ENCODE measurements at regions not wholly inside any gene's neighbourhood (a gene's known extent, or its start where the extent isn't known, plus 50 kb on each side); places are given as distances from the start of the nearest gene placed in this dataset.

DNA sequence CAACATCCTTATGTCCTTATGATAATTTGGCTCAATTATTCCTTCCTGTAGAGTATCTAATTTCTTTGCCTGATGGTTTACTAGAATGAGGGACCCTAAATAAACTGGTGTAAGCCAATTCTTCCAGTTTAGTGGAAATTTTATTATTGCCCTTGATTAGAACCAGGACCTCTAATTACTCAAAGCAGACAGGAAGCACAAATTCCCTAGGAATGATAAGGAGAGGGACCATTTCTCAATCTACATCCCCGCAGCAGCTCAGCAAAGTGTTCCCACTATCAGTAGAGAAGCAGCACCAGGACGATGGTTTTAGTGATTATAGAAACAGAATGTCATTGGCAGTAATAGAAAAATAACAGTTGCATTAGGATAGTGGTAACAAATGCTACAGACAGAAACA is 97.1 kb downstream of the PLPPR4 start:
- DNase-seq (ENCODE audit: low spot score) = no peak
- TF ChIP-seq, protein P1, sequence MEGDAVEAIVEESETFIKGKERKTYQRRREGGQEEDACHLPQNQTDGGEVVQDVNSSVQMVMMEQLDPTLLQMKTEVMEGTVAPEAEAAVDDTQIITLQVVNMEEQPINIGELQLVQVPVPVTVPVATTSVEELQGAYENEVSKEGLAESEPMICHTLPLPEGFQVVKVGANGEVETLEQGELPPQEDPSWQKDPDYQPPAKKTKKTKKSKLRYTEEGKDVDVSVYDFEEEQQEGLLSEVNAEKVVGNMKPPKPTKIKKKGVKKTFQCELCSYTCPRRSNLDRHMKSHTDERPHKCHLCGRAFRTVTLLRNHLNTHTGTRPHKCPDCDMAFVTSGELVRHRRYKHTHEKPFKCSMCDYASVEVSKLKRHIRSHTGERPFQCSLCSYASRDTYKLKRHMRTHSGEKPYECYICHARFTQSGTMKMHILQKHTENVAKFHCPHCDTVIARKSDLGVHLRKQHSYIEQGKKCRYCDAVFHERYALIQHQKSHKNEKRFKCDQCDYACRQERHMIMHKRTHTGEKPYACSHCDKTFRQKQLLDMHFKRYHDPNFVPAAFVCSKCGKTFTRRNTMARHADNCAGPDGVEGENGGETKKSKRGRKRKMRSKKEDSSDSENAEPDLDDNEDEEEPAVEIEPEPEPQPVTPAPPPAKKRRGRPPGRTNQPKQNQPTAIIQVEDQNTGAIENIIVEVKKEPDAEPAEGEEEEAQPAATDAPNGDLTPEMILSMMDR (IDR thresholded peaks at IDR 0.05; ENCODE audit: extremely low read depth, missing control alignments) = no peak

- TF ChIP-seq, protein P1 (IDR thresholded peaks at IDR 0.05; ENCODE audit: extremely low read depth, missing control alignments) = no peak
- DNase-seq (ENCODE audit: low spot score) = no peak
These were observed 99.2 kb downstream of the PLPPR4 start for GRCh38 chr1:99363531-99363930.

DNA sequence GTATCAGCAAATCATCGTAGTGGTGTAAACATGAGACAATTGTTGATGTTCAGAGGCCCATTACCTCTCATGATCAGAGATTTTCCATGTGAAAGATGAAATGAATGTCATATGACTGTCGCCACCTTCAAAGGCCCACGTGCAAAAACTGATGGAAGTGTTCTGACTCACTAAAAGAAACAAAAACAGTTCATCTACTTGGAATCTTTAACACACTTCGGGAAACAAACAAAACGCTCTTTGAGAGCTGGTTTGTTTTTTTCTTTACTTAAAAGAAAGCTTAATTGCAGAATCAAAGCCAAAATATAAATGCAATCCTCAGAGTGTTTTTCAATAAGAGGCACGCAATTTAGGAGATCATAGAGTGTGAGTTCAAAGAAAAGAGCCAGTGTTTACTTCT is 100.8 kb downstream of the PLPPR4 start:
- TF ChIP-seq, protein P1 (IDR thresholded peaks at IDR 0.05; ENCODE audit: extremely low read depth, missing control alignments) = no peak
- DNase-seq (ENCODE audit: low spot score) = no peak

DNA sequence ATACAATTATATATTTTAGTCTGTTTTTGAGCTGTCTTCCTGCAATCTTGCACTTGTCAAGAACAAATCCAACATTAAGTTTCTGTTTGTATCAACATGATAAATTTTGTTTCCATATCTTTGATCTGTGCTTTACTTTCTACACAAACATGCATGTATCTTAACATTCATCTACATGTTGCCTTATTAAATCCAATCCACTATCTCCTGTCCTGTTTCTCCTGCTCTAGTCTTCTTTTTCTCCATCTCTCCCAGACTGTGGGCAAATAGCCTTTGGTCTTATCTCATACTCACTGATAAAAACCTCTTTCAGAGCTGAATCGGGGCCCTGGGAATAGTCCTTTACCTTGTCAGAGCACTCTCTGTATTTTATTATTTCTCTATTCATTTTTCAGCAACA is 101.3 kb downstream of the PLPPR4 start:
- TF ChIP-seq, protein P1 (IDR thresholded peaks at IDR 0.05; ENCODE audit: extremely low read depth, missing control alignments) = no peak
- DNase-seq (ENCODE audit: low spot score) = no peak

DNA sequence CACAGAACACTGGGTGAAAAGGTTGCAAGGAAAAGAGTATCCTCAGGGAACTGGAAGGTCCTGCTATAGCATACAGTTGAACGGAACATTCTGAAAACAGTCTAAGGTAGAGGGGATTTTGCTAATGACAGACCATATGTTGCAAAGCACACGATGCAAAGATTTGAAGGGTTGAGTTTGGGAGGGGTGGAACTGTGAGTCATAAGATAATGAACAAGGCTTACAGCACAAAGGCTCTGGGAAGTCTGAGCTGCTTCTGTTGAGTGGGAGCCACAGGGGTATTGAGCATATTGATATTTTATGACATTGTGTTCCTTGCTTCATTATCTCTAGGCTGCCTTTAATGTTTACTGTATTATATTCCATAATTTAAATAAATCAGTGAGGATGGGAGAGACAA is 104.9 kb downstream of the PLPPR4 start:
- TF ChIP-seq, protein P1 (IDR thresholded peaks at IDR 0.05; ENCODE audit: extremely low read depth, missing control alignments) = no peak
- DNase-seq (ENCODE audit: low spot score) = no peak

- no peak for DNase-seq (ENCODE audit: low spot score)
- TF ChIP-seq, protein P1 (IDR thresholded peaks at IDR 0.05; ENCODE audit: extremely low read depth, missing control alignments) = no peak
These were observed 106.2 kb downstream of the PLPPR4 start for GRCh38 chr1:99370476-99370875.

GRCh38 chr1:99371413-99371812 is 107.1 kb downstream of the PLPPR4 start:
- TF ChIP-seq, protein P1 (IDR thresholded peaks at IDR 0.05; ENCODE audit: extremely low read depth, missing control alignments) = no peak
- DNase-seq (ENCODE audit: low spot score) = no peak

All from GM20000 (cell line).